GM18858 (cell line): ENCODE measurements at regions not wholly inside any gene's neighbourhood (a gene's known extent, or its start where the extent isn't known, plus 50 kb on each side); places are given as distances from the start of the nearest gene placed in this dataset.

Experiments
- ATAC-seq: cut with Tn5 transposase; IDR thresholded peaks from one replicate; pipeline ENCODE4 v1.9.1; 2021; ENCODE audit not compliant: unreplicated experiment

GRCh38 chr6:1545654-1546053, 64.1 kb upstream of the FOXC1 start:
- no peak for ATAC-seq

GRCh38 chr6:1547785-1548184, 61.9 kb upstream of the FOXC1 start:
- ATAC-seq, result no peak

- no peak for ATAC-seq
These were observed 58.5 kb upstream of the FOXC1 start for GRCh38 chr6:1551249-1551648.

- ATAC-seq, result no peak
These were observed 57.4 kb upstream of the FOXC1 start for GRCh38 chr6:1552296-1552761.

GRCh38 chr6:1553562-1554083, 56.1 kb upstream of the FOXC1 start:
- no peak for ATAC-seq

GRCh38 chr6:1554141-1554475, 55.6 kb upstream of the FOXC1 start:
- ATAC-seq, result no peak

- no peak for ATAC-seq
These were observed 55.0 kb upstream of the FOXC1 start for GRCh38 chr6:1554476-1555310.

- no peak for ATAC-seq
These were observed 51.3 kb upstream of the FOXC1 start for GRCh38 chr6:1558388-1558787.
